OCI-LY7 (cell line): ENCODE measurements at regions not wholly inside any gene's neighbourhood (a gene's known extent, or its start where the extent isn't known, plus 50 kb on each side); places are given as distances from the start of the nearest gene placed in this dataset.

ENCODE experiments used
- EZH2phosphoT487 ChIP-seq: fragments of 200-600 bp; sonication (generic); IDR thresholded peaks from 2 replicates; pipeline ENCODE4 v1.6.1; 2018; ENCODE audit warnings: low read depth, borderline replicate concordance, mild to moderate bottlenecking, mixed run types, antibody characterized with exemption, low read length, moderate library complexity, mixed read lengths
- TF ChIP-seq, protein P1 (sequence below): fragments of 200-600 bp; sonication (generic); conservative IDR thresholded peaks from 2 replicates; pipeline ENCODE4 v1.5.1; 2014; ENCODE audit warnings: mild to moderate bottlenecking, antibody characterized with exemption, low read length, moderate library complexity, mixed read lengths

DNA sequence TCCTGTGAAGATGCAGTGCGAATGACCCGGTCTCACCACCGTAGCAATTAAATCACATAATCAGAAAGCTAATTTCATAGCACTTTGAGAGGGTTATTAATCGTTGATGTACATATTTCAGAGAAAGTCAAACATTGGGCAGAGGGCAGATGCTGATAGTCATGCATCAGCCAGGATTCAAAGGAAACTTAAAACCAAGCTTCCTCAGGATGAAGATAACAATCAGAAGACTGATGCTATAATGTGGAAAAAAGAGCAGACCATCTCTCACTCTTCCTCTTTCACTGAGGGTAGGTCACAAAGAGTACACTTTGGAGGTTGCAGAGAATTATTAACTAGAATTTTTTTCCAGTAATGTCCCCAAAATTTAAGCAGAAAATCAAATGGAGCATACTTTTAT lies 1027.7 kb upstream of the ZEB2 start:
- TF ChIP-seq, protein P1, sequence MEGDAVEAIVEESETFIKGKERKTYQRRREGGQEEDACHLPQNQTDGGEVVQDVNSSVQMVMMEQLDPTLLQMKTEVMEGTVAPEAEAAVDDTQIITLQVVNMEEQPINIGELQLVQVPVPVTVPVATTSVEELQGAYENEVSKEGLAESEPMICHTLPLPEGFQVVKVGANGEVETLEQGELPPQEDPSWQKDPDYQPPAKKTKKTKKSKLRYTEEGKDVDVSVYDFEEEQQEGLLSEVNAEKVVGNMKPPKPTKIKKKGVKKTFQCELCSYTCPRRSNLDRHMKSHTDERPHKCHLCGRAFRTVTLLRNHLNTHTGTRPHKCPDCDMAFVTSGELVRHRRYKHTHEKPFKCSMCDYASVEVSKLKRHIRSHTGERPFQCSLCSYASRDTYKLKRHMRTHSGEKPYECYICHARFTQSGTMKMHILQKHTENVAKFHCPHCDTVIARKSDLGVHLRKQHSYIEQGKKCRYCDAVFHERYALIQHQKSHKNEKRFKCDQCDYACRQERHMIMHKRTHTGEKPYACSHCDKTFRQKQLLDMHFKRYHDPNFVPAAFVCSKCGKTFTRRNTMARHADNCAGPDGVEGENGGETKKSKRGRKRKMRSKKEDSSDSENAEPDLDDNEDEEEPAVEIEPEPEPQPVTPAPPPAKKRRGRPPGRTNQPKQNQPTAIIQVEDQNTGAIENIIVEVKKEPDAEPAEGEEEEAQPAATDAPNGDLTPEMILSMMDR = no peak
- TF ChIP-seq EZH2phosphoT487 = no peak
